GM12874 (cell line): ENCODE measurements at regions not wholly inside any gene's neighbourhood (a gene's known extent, or its start where the extent isn't known, plus 50 kb on each side); places are given as distances from the start of the nearest gene placed in this dataset.

Source experiments
- CTCF ChIP-seq: IDR thresholded peaks from 2 replicates; pipeline ENCODE4 v1.5.1; 2011; ENCODE audit warnings: low read depth, mild to moderate bottlenecking, control low read depth, low read length, moderate library complexity; ENCODE audit not compliant: insufficient read depth

GRCh38 chr5:54837093-54837492, 148.3 kb downstream of the ESM1 start:
- no peak for TF ChIP-seq CTCF

GRCh38 chr5:54835647-54836046, 149.7 kb downstream of the ESM1 start:
- no peak for TF ChIP-seq CTCF

GRCh38 chr5:54834121-54834842, 151.1 kb downstream of the ESM1 start:
- TF ChIP-seq CTCF = no peak

GRCh38 chr5:54833590-54833989, 151.8 kb downstream of the ESM1 start:
- TF ChIP-seq CTCF = no peak

GRCh38 chr5:54832858-54833257, 152.5 kb downstream of the ESM1 start:
- no peak for TF ChIP-seq CTCF

GRCh38 chr5:54832045-54832444, 153.3 kb downstream of the ESM1 start:
- TF ChIP-seq CTCF = no peak

- no peak for TF ChIP-seq CTCF
Observed at GRCh38 chr5:54831233-54831632, 154.2 kb downstream of the ESM1 start.
